GM06990 (cell line): ENCODE measurements at regions not wholly inside any gene's neighbourhood (a gene's known extent, or its start where the extent isn't known, plus 50 kb on each side); places are given as distances from the start of the nearest gene placed in this dataset.
"Not testable (repeated sequence)": the region's sequence is repeated elsewhere in the genome, so short reads cannot be mapped to it uniquely, and the experiment has no call there.

ENCODE experiments used
- DNase-seq: peaks from one replicate; pipeline ENCODE4 v3.0.0-alpha.2; 2011; ENCODE audit not compliant: insufficient read length; ENCODE audit errors: extremely low read depth
- H3K27me3 ChIP-seq: replicated peaks from 2 replicates; pipeline ENCODE4 v1.6.0; 2011; ENCODE audit warnings: low read length; ENCODE audit not compliant: control insufficient read depth, insufficient read depth
- H3K36me3 ChIP-seq: 2 replicates; pipeline ENCODE4 v1.5.1; 2011; ENCODE audit warnings: low read length; ENCODE audit not compliant: control insufficient read depth, insufficient read depth
- H3K4me3 ChIP-seq: replicated peaks from 2 replicates; pipeline ENCODE4 v1.5.1; 2011; ENCODE audit warnings: low read depth, mild to moderate bottlenecking, control low read depth, low read length
- TF ChIP-seq, protein P1 (sequence below): IDR thresholded peaks from 2 replicates; pipeline ENCODE4 v1.5.1; 2011; ENCODE audit warnings: low read length, control low read depth, mild to moderate bottlenecking, inconsistent platforms; ENCODE audit not compliant: insufficient read depth, poor library complexity, severe bottlenecking

DNA sequence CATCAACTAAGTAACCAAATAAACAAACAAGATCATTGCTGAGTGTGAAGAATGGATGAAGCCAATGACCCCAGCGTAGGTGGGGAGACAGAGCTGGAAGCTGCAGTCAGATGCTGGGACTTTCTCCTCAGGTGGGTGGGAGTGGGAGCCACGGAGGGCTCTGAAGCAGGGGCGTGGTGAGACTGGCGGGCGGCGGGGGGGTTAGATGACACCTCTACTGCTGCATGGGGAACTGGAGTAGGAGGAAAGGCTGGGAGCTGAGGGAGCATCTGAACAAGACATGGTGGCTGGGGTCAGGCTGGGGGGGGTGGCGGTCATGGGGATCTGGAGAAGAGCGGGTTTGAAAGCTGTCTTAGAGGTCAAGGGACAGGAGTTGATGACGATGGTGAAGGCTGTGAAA lies 193.8 kb downstream of the C9orf50 start:
- Histone ChIP-seq H3K36me3 (no peaks in the 10 kb centered on the region), H3K4me3 (no peak overlapping the region), H3K27me3 (no peaks in the 10 kb centered on the region; the same call in 1 of the 2 replicates)
- TF ChIP-seq, protein P1, sequence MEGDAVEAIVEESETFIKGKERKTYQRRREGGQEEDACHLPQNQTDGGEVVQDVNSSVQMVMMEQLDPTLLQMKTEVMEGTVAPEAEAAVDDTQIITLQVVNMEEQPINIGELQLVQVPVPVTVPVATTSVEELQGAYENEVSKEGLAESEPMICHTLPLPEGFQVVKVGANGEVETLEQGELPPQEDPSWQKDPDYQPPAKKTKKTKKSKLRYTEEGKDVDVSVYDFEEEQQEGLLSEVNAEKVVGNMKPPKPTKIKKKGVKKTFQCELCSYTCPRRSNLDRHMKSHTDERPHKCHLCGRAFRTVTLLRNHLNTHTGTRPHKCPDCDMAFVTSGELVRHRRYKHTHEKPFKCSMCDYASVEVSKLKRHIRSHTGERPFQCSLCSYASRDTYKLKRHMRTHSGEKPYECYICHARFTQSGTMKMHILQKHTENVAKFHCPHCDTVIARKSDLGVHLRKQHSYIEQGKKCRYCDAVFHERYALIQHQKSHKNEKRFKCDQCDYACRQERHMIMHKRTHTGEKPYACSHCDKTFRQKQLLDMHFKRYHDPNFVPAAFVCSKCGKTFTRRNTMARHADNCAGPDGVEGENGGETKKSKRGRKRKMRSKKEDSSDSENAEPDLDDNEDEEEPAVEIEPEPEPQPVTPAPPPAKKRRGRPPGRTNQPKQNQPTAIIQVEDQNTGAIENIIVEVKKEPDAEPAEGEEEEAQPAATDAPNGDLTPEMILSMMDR, result no peak
- no peak for DNase-seq

DNA sequence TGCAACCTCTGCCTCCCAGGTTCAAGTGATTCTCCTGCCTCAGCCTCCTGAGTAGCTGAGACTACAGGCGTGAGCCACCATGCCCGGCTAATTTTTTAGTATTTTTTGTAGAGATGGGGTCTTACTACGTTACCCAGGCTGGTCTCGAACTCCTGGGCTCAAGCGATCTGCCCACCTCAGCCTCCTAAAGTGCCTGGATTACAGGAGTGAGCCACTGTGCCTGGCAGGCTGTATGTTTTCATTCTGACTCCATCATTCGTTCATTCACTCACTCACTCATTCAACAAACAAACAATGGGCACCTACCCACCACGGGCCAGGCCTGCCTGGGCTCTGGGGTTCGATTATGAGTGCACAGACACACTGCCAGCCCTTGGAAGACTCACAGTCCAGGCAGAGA lies 197.1 kb downstream of the C9orf50 start:
- H3K36me3 ChIP-seq, DNase-seq, H3K4me3 ChIP-seq, H3K27me3 ChIP-seq: not testable (repeated sequence)

DNA sequence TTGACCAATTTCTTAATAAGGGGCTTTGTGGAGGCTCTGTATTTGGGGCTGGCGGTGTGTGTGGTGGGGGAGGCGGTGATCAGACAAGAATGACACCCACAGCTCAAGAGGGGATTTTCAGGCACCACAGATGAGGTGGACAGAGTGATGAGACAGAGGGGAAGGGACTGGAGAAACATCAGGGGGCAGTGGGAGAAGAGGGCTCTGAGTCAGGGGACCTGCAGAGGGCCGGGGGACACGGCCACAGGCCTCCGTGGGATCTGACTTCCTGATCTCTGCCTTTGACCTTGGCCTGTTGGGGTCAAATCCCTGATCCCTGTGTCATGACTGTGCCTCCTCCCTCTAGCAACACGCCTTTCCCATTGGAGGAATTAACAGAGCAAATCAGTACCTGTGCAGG lies 197.7 kb downstream of the C9orf50 start:
- DNase-seq, result no peak
- Histone ChIP-seq H3K36me3 (no peaks in the 10 kb centered on the region), H3K4me3 (no peak overlapping the region), H3K27me3 (no peaks in the 10 kb centered on the region; the same call in 1 of the 2 replicates)
- TF ChIP-seq, protein P1, result no peak

DNA sequence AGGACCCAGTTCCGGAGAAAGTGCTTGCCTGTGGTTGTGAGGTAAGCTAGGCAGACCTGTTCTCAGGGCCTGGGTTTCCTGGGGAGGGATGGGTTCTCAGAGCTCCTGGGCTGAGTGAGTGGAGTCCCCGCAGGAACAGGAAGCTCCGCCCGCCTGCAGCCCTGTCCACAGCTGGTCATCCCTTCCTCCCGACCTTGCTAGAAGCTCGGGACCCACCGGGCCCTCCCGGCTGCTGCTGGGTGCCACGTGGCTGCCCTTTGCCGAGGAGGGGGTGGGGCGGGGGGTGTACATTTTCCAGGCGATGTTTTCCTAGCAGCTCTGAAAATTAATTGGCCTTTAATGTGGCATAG lies 198.1 kb downstream of the C9orf50 start:
- TF ChIP-seq, protein P1, result no peak
- Histone ChIP-seq H3K27me3 (no peaks in the 10 kb centered on the region; the same call in 1 of the 2 replicates), H3K4me3 (no peak overlapping the region), H3K36me3 (no peaks in the 10 kb centered on the region)
- no peak for DNase-seq

DNA sequence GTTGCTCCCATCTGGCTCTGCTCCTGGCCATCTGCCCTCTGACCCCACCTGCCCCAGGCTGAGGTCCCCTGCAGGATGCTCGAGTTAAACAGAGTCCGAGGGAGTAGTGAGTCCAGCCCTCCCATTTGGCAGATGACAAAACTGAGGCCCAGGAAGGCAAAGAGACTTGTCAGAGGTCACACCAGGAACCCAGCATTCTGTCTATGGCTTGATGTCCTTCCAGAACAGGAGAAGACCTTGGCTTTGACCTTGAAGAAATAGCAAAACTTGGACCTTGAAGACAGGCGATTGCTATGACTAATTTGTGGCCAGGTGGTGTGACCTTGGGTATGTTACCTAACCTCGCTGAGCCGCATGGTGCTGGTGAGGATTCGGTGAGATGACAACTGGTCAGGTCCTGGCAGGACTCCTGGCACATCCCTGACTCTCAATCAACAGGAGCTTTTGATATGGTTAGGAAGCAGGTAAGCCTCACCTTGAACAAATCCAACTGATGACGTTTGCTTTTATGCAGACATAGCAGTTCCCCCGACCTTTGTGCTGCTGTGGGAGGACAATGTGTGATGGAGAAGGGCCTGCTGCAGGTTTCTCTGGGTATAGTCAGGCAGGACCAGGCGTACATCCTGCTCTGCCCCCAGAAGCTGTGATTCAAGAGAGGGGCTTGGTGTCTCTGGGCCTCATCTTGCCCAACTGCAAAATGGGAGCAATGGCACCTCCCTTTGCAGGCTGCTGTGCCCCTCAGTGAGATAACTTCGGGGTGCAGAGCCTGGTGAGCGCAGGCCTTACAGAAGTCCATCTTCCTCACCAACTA lies 198.7 kb downstream of the C9orf50 start:
- no peaks in the 10 kb centered on the region for H3K36me3 ChIP-seq
- no peaks in the 10 kb centered on the region; the same call in 1 of the 2 replicates for H3K27me3 ChIP-seq
- H3K4me3 ChIP-seq, result no peak overlapping the region
- TF ChIP-seq, protein P1, result no peak
- no peak for DNase-seq

DNA sequence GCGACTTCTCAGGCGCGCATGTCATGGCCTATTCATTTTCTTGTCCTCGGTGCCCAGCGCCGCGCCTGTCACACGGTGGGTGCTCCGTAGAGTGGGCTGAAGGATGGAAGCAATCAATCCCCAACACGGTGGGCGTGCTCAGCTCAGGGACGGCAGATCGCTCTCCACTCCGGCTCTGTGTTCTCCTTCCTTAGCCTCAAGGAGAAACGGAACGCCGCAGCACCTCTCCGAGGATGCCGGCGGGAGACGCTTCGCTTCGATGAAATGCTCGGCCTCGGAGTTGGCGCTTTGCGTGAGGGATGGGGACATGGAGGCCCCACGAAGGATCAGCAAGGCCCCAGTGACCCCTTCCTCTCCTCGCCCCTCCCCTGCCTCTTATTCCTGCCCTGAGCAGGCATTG lies 199.5 kb downstream of the C9orf50 start:
- TF ChIP-seq, protein P1, result no peak
- no peaks in the 10 kb centered on the region for H3K36me3 ChIP-seq
- H3K27me3 ChIP-seq, result no peaks in the 10 kb centered on the region; the same call in 1 of the 2 replicates

More for the DNA sequence above, 199.5 kb downstream of the C9orf50 start:
- DNase-seq, result no peak
- no peak overlapping the region for H3K4me3 ChIP-seq
